GM23338 (cell line): ENCODE measurements at regions not wholly inside any gene's neighbourhood (a gene's known extent, or its start where the extent isn't known, plus 50 kb on each side); places are given as distances from the start of the nearest gene placed in this dataset.

Experiments used
- ATAC-seq: fragments of 200-7000 bp; cut with Tn5 transposase; 3 replicates; pipeline ENCODE4 v1.9.1; 2020
- DNase-seq: peaks from one replicate; pipeline ENCODE4 v3.0.0-alpha.2; 2015; ENCODE audit warnings: low spot score
- H2AFZ ChIP-seq: fragments of 200-600 bp; sonication (generic); 2 replicates; pipeline ENCODE4 v1.8.0; 2016; ENCODE audit warnings: antibody characterized with exemption, mild to moderate bottlenecking, moderate library complexity
- H3F3A ChIP-seq: fragments of 200-600 bp; sonication (generic); replicated peaks from 2 replicates; pipeline ENCODE4 v1.8.0; 2017; ENCODE audit warnings: antibody characterized with exemption, mixed run types, low read depth
- H3K27ac ChIP-seq: fragments of 200-600 bp; sonication (generic); 2 replicates; pipeline ENCODE4 v1.6.1; 2016; ENCODE audit warnings: low read depth
- H3K27me3 ChIP-seq: fragments of 200-600 bp; sonication (generic); 2 replicates; pipeline ENCODE4 v1.8.0; 2016; ENCODE audit warnings: mild to moderate bottlenecking, mixed run types, moderate library complexity; ENCODE audit not compliant: insufficient read depth
- H3K36me3 ChIP-seq: fragments of 200-600 bp; sonication (generic); 2 replicates; pipeline ENCODE4 v1.8.0; 2016; ENCODE audit warnings: mild to moderate bottlenecking; ENCODE audit not compliant: insufficient read depth
- H3K4me1 ChIP-seq: fragments of 200-600 bp; sonication (generic); 2 replicates; pipeline ENCODE4 v1.8.0; 2016; ENCODE audit warnings: mild to moderate bottlenecking, moderate library complexity; ENCODE audit not compliant: insufficient read depth
- H3K4me2 ChIP-seq: fragments of 200-600 bp; sonication (generic); 2 replicates; pipeline ENCODE4 v1.7.1; 2017; ENCODE audit warnings: mixed run types
- H3K4me3 ChIP-seq: fragments of 200-600 bp; sonication (generic); 2 replicates; pipeline ENCODE4 v1.6.1; 2016; ENCODE audit warnings: mixed run types
- H3K79me2 ChIP-seq: fragments of 200-600 bp; sonication (generic); replicated peaks from 2 replicates; pipeline ENCODE4 v1.8.0; 2017; ENCODE audit warnings: mild to moderate bottlenecking; ENCODE audit not compliant: insufficient read depth
- H3K9me2 ChIP-seq: fragments of 200-600 bp; sonication (generic); 2 replicates; pipeline ENCODE4 v1.8.0; 2017; ENCODE audit not compliant: insufficient read depth
- H4K20me1 ChIP-seq: fragments of 200-600 bp; sonication (generic); replicated peaks from 2 replicates; pipeline ENCODE4 v1.8.0; 2017; ENCODE audit warnings: mild to moderate bottlenecking; ENCODE audit not compliant: insufficient read depth
- H3K27ac Mint-ChIP-seq: 2 replicates; pipeline ENCODE4 v1.8.0; 2020; ENCODE audit warnings: inconsistent platforms, mild to moderate bottlenecking, moderate library complexity, mixed read lengths
- H3K27me3 Mint-ChIP-seq: 3 replicates; pipeline ENCODE4 v1.8.0; 2022; ENCODE audit warnings: low read depth, mild to moderate bottlenecking, moderate library complexity, mixed read lengths, inconsistent platforms; ENCODE audit not compliant: insufficient read depth, poor library complexity
- H3K36me3 Mint-ChIP-seq: 3 replicates; pipeline ENCODE4 v1.8.0; 2021; ENCODE audit warnings: low read depth, mild to moderate bottlenecking, inconsistent platforms, moderate library complexity, mixed read lengths
- H3K4me1 Mint-ChIP-seq: 3 replicates; pipeline ENCODE4 v1.8.0; 2020; ENCODE audit warnings: mild to moderate bottlenecking, inconsistent platforms, mixed read lengths
- H3K4me3 Mint-ChIP-seq: 3 replicates; pipeline ENCODE4 v1.8.0; 2021; ENCODE audit warnings: moderate library complexity, mild to moderate bottlenecking, inconsistent platforms, mixed read lengths
- H3K9me3 Mint-ChIP-seq: 3 replicates; pipeline ENCODE4 v1.8.0; 2020; ENCODE audit warnings: moderate library complexity, mild to moderate bottlenecking, inconsistent platforms, mixed read lengths
- CREB1 ChIP-seq: fragments of 250-450 bp; sonication (Bioruptor Pico); IDR thresholded peaks from 2 replicates; pipeline ENCODE4 v1.5.0; 2020; ENCODE audit warnings: low read depth, mild to moderate bottlenecking, moderate library complexity
- CTCF ChIP-seq, 2 experiments: fragments of 200-600 bp in 1 of 2; sonication (generic) in 1 of 2; conservative IDR thresholded peaks; 2 replicates each; pipeline versions ENCODE4 v1.5.1 to v1.6.1; 2016 to 2017; ENCODE audit warnings: antibody characterized with exemption in 2 of 2, low read depth in 2 of 2, mild to moderate bottlenecking in 2 of 2, moderate library complexity in 1 of 2
- ETS1 ChIP-seq: IDR thresholded peaks from 2 replicates; pipeline ENCODE4 v1.6.1; 2016; ENCODE audit warnings: antibody characterized with exemption
- EZH2 ChIP-seq: fragments of 200-600 bp; sonication (generic); IDR thresholded peaks from one replicate; pipeline ENCODE4 v1.8.0; 2017; ENCODE audit warnings: antibody characterized with exemption, mild to moderate bottlenecking, low read depth; ENCODE audit not compliant: unreplicated experiment
- EZH2phosphoT487 ChIP-seq: fragments of 200-600 bp; sonication (generic); IDR thresholded peaks from one replicate; pipeline ENCODE4 v1.8.1; 2018; ENCODE audit warnings: antibody characterized with exemption; ENCODE audit not compliant: unreplicated experiment
- JUNB ChIP-seq: IDR thresholded peaks from one replicate; pipeline ENCODE4 v1.6.1; 2016; ENCODE audit warnings: antibody characterized with exemption; ENCODE audit not compliant: unreplicated experiment
- NANOG ChIP-seq: IDR thresholded peaks from 2 replicates; pipeline ENCODE4 v1.6.1; 2016; ENCODE audit warnings: antibody characterized with exemption, borderline replicate concordance
- POLR2AphosphoS5 ChIP-seq: IDR thresholded peaks from 2 replicates; pipeline ENCODE4 v1.6.1; 2016; ENCODE audit warnings: antibody characterized with exemption, low read depth
- REST ChIP-seq: IDR thresholded peaks from one replicate; pipeline ENCODE4 v1.6.1; 2018; ENCODE audit warnings: antibody characterized with exemption; ENCODE audit not compliant: unreplicated experiment
- STAT1 ChIP-seq: IDR thresholded peaks from one replicate; pipeline ENCODE4 v1.6.1; 2016; ENCODE audit warnings: antibody characterized with exemption; ENCODE audit not compliant: unreplicated experiment
- ZNF114 ChIP-seq: fragments of 250-450 bp; sonication (Bioruptor Pico); IDR thresholded peaks from 2 replicates; pipeline ENCODE4 v1.5.0; 2020; ENCODE audit warnings: mild to moderate bottlenecking, moderate library complexity
- ZNF331 ChIP-seq: fragments of 250-450 bp; sonication (Bioruptor Pico); IDR thresholded peaks from 2 replicates; pipeline ENCODE4 v1.5.0; 2020; ENCODE audit warnings: low read depth, mild to moderate bottlenecking, moderate library complexity
- ZNF462 ChIP-seq: fragments of 250-450 bp; sonication (Bioruptor Pico); IDR thresholded peaks from 2 replicates; pipeline ENCODE4 v1.5.0; 2020; ENCODE audit warnings: mild to moderate bottlenecking, moderate library complexity

- H3K27me3 Mint-ChIP-seq = no peaks in the 10 kb centered on the region
- H3K9me3 Mint-ChIP-seq = peaks cover 17% of the 10 kb centered on the region; the same call in 2 of the 3 replicates
- Histone ChIP-seq H3K36me3 (0 out of 2 replicates have a peak, but pooled peaks cover 3% of the 10 kb centered on the region), H3K79me2 (no peaks in the 10 kb centered on the region), H3K9me2 (no peaks in the 10 kb centered on the region), H3K4me1 (no peaks in the 10 kb centered on the region), H4K20me1 (no peaks in the 10 kb centered on the region), H3K4me2 (no peak overlapping the region), H3K4me3 (no peak overlapping the region), H3K27ac (no peak overlapping the region), H2AFZ (no peak overlapping the region), H3F3A (no peaks in the 10 kb centered on the region), H3K27me3 (no peaks in the 10 kb centered on the region)
- DNase-seq = no peak
- peaks cover 6% of the 10 kb centered on the region for H3K4me1 Mint-ChIP-seq
- H3K4me3 Mint-ChIP-seq = no peak overlapping the region
- no peak for ATAC-seq
- H3K36me3 Mint-ChIP-seq = peaks cover 9% of the 10 kb centered on the region; the same call in 2 of the 3 replicates
- no peak overlapping the region for H3K27ac Mint-ChIP-seq
- no peak for TF ChIP-seq NANOG
- no peak for TF ChIP-seq CREB1
- no peak for TF ChIP-seq JUNB
- no peak for TF ChIP-seq EZH2phosphoT487
- TF ChIP-seq REST = no peak
- no peak for TF ChIP-seq ETS1
- TF ChIP-seq ZNF331 (CRISPR knock-in tag) = no peak
- no peak for TF ChIP-seq STAT1
- TF ChIP-seq EZH2 = no peak
- TF ChIP-seq POLR2AphosphoS5 = no peak
- TF ChIP-seq CTCF (conservative IDR thresholded peaks at IDR 0.05; ENCODE audit: low read depth in 2 of 2) = no peak
- TF ChIP-seq ZNF114 (CRISPR knock-in tag) = no peak
- TF ChIP-seq ZNF462 (CRISPR knock-in tag) = no peak
Observed at GRCh38 chr2:223396993-223397392, 205.2 kb downstream of the SCG2 start.
